SU-DHL-6 (cell line): ENCODE measurements at regions not wholly inside any gene's neighbourhood (a gene's known extent, or its start where the extent isn't known, plus 50 kb on each side); places are given as distances from the start of the nearest gene placed in this dataset.

ENCODE experiments used
- CTCF ChIP-seq: fragments of 200-600 bp; sonication (generic); IDR thresholded peaks from one replicate; pipeline ENCODE4 v1.5.1; 2017; ENCODE audit warnings: antibody characterized with exemption, mild to moderate bottlenecking, low read length, moderate library complexity; ENCODE audit not compliant: insufficient read depth, poor library complexity, severe bottlenecking
- EZH2phosphoT487 ChIP-seq: fragments of 200-600 bp; sonication (generic), shearing (Covaris generic); conservative IDR thresholded peaks from 2 replicates; pipeline ENCODE4 v1.6.1; 2018; ENCODE audit warnings: mild to moderate bottlenecking, antibody characterized with exemption, low read length, moderate library complexity, mixed read lengths

DNA sequence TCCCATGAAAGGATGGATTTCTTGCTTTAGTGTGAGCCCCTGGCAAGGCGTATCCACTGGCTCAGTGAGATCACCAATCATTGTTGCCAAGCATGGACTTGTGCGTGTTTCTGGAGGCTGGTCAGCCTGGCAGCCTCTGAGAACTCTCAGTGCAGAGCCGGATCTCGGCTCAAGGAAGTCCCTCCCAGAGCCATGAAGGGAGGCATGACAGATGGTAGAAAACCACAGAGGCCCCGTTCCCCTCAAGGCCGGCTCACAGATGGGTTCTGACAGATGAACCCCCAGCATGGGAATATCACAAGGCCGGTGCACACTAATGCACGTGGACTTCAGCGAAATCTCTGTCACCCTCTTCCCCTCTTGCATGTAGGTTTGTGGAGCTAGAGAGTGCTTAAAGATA lies 290.5 kb downstream of the AJAP1 start:
- TF ChIP-seq CTCF (no peak), EZH2phosphoT487 (no peak)
